NCI-H748 (cell line): ENCODE measurements at regions not wholly inside any gene's neighbourhood (a gene's known extent, or its start where the extent isn't known, plus 50 kb on each side); places are given as distances from the start of the nearest gene placed in this dataset.

ENCODE experiments used
- DNase-seq: peaks from one replicate; lab custom pipeline; 2025; ENCODE audit not compliant: unreplicated experiment; lab: John Stamatoyannopoulos, UW

GRCh38 chr15:100734586-100734985 is 132.2 kb downstream of the ASB7 start:
- no peak for DNase-seq

- DNase-seq = no peak
Observed at GRCh38 chr15:100735129-100736053, 133.0 kb downstream of the ASB7 start.

GRCh38 chr15:100737214-100737613 is 134.8 kb downstream of the ASB7 start:
- no peak for DNase-seq

GRCh38 chr15:100738614-100739013 is 136.2 kb downstream of the ASB7 start:
- DNase-seq = no peak

GRCh38 chr15:100740138-100740537 is 137.7 kb downstream of the ASB7 start:
- no peak for DNase-seq

GRCh38 chr15:100751585-100751984 is 128.0 kb upstream of the ALDH1A3 start:
- DNase-seq = no peak

GRCh38 chr15:100753503-100753902 is 126.1 kb upstream of the ALDH1A3 start:
- DNase-seq = no peak

- DNase-seq = no peak
Observed at GRCh38 chr15:100757661-100758060, 122.0 kb upstream of the ALDH1A3 start.

GRCh38 chr15:100758555-100758954 is 121.1 kb upstream of the ALDH1A3 start:
- DNase-seq = no peak

GRCh38 chr15:100759106-100759505 is 120.5 kb upstream of the ALDH1A3 start:
- no peak for DNase-seq

GRCh38 chr15:100759698-100760356 is 119.8 kb upstream of the ALDH1A3 start:
- DNase-seq = no peak

- no peak for DNase-seq
Observed at GRCh38 chr15:100760357-100760903, 119.2 kb upstream of the ALDH1A3 start.

- no peak for DNase-seq
Observed at GRCh38 chr15:100761290-100761935, 118.2 kb upstream of the ALDH1A3 start.

- DNase-seq = no peak
Observed at GRCh38 chr15:100762289-100762688, 117.3 kb upstream of the ALDH1A3 start.

GRCh38 chr15:100762913-100763834 is 116.5 kb upstream of the ALDH1A3 start:
- no peak for DNase-seq

GRCh38 chr15:100763835-100764750 is 115.5 kb upstream of the ALDH1A3 start:
- DNase-seq = no peak

- DNase-seq = no peak
Observed at GRCh38 chr15:100764778-100765466, 114.7 kb upstream of the ALDH1A3 start.

- no peak for DNase-seq
Observed at GRCh38 chr15:100765467-100766241, 114.0 kb upstream of the ALDH1A3 start.
